ENCODE measurements at regions not wholly inside any gene's neighbourhood (a gene's known extent, or its start where the extent isn't known, plus 50 kb on each side); places are given as distances from the start of the nearest gene placed in this dataset.

- no peaks in the 10 kb centered on the region for H3K36me3 ChIP-seq (ENCODE audit: low read depth, missing control alignments)
- intact Hi-C loops (cut with DNase I; ENCODE audit: low total_unique reads): no loop called here
- no peak for DNase-seq
- no peaks in the 10 kb centered on the region for H3K27me3 ChIP-seq
- H3K4me3 ChIP-seq: no peak overlapping the region
- no peak overlapping the region for H3K27ac ChIP-seq
- no peaks in the 10 kb centered on the region for H3K4me1 ChIP-seq
- 66 to 74% methylated on average over 6 of the region's 6 CpGs for whole genome bisulfite sequencing, 2 donors
- TF ChIP-seq CTCF (IDR thresholded peaks at IDR 0.05) (no peak), POLR2A (IDR thresholded peaks at IDR 0.05) (no peak)
- no peaks in the 10 kb centered on the region for H3K9me3 ChIP-seq
These were observed 51.1 kb upstream of the GRIK3 start for GRCh38 chr1:37085393-37085792.

- H3K27ac ChIP-seq: no peak overlapping the region
- WGBS, 2 donors: 49 to 73% methylated on average over 3 of the region's 3 CpGs
- intact Hi-C loops (cut with DNase I; ENCODE audit: low total_unique reads): no loop called here
- H3K36me3 ChIP-seq (ENCODE audit: low read depth, missing control alignments): no peaks in the 10 kb centered on the region
- no peak overlapping the region for H3K4me3 ChIP-seq
- no peaks in the 10 kb centered on the region for H3K27me3 ChIP-seq
- TF ChIP-seq CTCF (IDR thresholded peaks at IDR 0.05): no peak
- no peak for TF ChIP-seq POLR2A (IDR thresholded peaks at IDR 0.05)
- DNase-seq: no peak
- H3K9me3 ChIP-seq: no peaks in the 10 kb centered on the region
- H3K4me1 ChIP-seq: no peaks in the 10 kb centered on the region
These were observed 55.4 kb upstream of the GRIK3 start for GRCh38 chr1:37089750-37090149.

- intact Hi-C loops (cut with DNase I; ENCODE audit: low total_unique reads): no loop called here
- DNase-seq: no peak
These were observed 56.4 kb upstream of the GRIK3 start for GRCh38 chr1:37090671-37091070.

GRCh38 chr1:37092937-37093336 lies 58.6 kb upstream of the GRIK3 start:
- TF ChIP-seq POLR2A (IDR thresholded peaks at IDR 0.05) (no peak), CTCF (IDR thresholded peaks at IDR 0.05) (no peak)
- H3K4me1 ChIP-seq: no peaks in the 10 kb centered on the region
- H3K27ac ChIP-seq: no peak overlapping the region
- H3K36me3 ChIP-seq (ENCODE audit: low read depth, missing control alignments): no peaks in the 10 kb centered on the region
- H3K27me3 ChIP-seq: no peaks in the 10 kb centered on the region
- H3K9me3 ChIP-seq: no peaks in the 10 kb centered on the region
- DNase-seq: no peak
- intact Hi-C loops (cut with DNase I; ENCODE audit: low total_unique reads): no loop called here
- no peak overlapping the region for H3K4me3 ChIP-seq
- WGBS, 2 donors: 55 to 62% methylated on average over 1 of the region's 1 CpG

More at GRCh38 chr1:37090671-37091070, 56.4 kb upstream of the GRIK3 start:
- no peaks in the 10 kb centered on the region for H3K27me3 ChIP-seq
- TF ChIP-seq POLR2A (IDR thresholded peaks at IDR 0.05) (no peak), CTCF (IDR thresholded peaks at IDR 0.05) (no peak)
- H3K36me3 ChIP-seq (ENCODE audit: low read depth, missing control alignments): no peaks in the 10 kb centered on the region
- H3K4me1 ChIP-seq: no peaks in the 10 kb centered on the region
- H3K9me3 ChIP-seq: no peaks in the 10 kb centered on the region
- H3K4me3 ChIP-seq: no peak overlapping the region
- no peak overlapping the region for H3K27ac ChIP-seq
- WGBS, 2 donors: 91 to 96% methylated on average over 2 of the region's 2 CpGs

GRCh38 chr1:37094302-37094701 lies 60.0 kb upstream of the GRIK3 start:
- H3K36me3 ChIP-seq (ENCODE audit: low read depth, missing control alignments): no peaks in the 10 kb centered on the region
- WGBS, 2 donors: 73 to 75% methylated on average over 6 of the region's 6 CpGs
- no peak overlapping the region for H3K4me3 ChIP-seq
- no peaks in the 10 kb centered on the region for H3K4me1 ChIP-seq
- no peak for DNase-seq
- intact Hi-C loops (cut with DNase I; ENCODE audit: low total_unique reads): no loop called here
- H3K27me3 ChIP-seq: no peaks in the 10 kb centered on the region
- TF ChIP-seq CTCF (IDR thresholded peaks at IDR 0.05) (no peak), POLR2A (IDR thresholded peaks at IDR 0.05) (no peak)
- H3K27ac ChIP-seq: no peak overlapping the region
- H3K9me3 ChIP-seq: no peaks in the 10 kb centered on the region

All from testis (tissue), 2 donors.